ENCODE measurements at regions not wholly inside any gene's neighbourhood (a gene's known extent, or its start where the extent isn't known, plus 50 kb on each side); places are given as distances from the start of the nearest gene placed in this dataset.

DNA sequence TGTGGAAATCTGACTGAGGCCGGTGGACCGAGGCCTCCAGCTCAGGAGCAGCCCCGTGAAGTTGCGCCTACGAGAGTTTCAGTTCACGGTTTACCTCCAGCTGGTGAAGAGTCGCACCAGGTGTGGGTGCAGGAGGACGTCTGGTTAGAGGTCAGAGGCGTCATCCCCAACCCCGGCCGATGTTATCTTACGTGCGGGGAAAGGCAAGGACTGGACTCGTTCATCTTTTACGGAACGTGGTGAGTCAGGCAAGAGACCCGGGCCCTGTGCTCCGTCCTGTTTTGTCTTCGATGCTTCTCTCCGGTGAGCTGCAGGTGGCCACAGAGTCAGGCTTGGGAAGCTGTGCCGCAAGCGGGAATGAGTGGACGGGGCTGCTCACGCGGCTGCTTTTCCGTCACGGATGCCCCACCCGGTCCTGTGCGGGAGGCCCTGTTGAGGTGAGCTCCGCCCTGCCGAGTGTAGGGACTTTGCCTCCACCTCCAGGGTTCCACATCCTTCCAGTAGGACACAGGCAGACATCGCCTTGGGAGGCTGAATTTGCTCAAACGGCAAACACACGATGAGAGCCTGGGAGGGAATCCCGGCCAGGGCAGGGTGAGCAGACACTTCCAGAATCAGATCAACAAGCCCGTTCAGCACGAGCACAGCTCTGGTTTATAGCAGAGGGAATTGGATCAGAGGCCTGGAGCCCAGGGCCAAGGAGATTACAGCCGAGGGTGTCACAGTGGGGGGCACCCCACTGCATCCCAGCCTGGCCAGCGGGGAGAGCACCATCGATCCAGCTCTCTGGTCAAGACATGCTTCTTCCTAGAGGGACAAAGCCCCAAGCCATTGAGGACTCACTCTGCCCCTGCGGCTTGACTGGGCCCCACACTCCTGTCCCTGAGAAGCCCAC is 50.1 kb upstream of the INPP5A start:
- no peak for TF ChIP-seq ZNF274 (IDR thresholded peaks at IDR 0.05; ENCODE audit: low read depth, low read length)
- no peak for TF ChIP-seq YY1 (IDR thresholded peaks at IDR 0.05; ENCODE audit: insufficient read depth, insufficient read length)
- TF ChIP-seq SUZ12 (IDR thresholded peaks at IDR 0.05; ENCODE audit: extremely low read depth, insufficient read depth, insufficient read length): no peak

All from NT2/D1 (cell line).